SU-DHL-6 (cell line): ENCODE measurements at regions not wholly inside any gene's neighbourhood (a gene's known extent, or its start where the extent isn't known, plus 50 kb on each side); places are given as distances from the start of the nearest gene placed in this dataset.

Experiments
- H2AFZ ChIP-seq: fragments of 200-600 bp; sonication (generic); 2 replicates; pipeline ENCODE4 v1.6.1; 2014; ENCODE audit warnings: low read depth, mild to moderate bottlenecking, moderate library complexity, mixed read lengths, antibody characterized with exemption, low read length; ENCODE audit not compliant: severe bottlenecking
- H3F3A ChIP-seq: fragments of 200-600 bp; shearing (Covaris generic); 2 replicates; pipeline ENCODE4 v1.6.0; 2016; ENCODE audit warnings: antibody characterized with exemption, mild to moderate bottlenecking; ENCODE audit not compliant: insufficient read depth
- H3K27ac ChIP-seq: fragments of 200-600 bp; sonication (generic); 2 replicates; pipeline ENCODE4 v1.5.1; 2016; ENCODE audit warnings: low read depth, mild to moderate bottlenecking, low read length, moderate library complexity, mixed read lengths
- H3K27me3 ChIP-seq: fragments of 200-600 bp; sonication (generic), shearing (Covaris generic); 2 replicates; pipeline ENCODE4 v1.6.0; 2014; ENCODE audit warnings: mild to moderate bottlenecking, low read length
- H3K36me3 ChIP-seq: fragments of 200-600 bp; sonication (generic); 2 replicates; pipeline ENCODE4 v1.6.1; 2014; ENCODE audit warnings: mild to moderate bottlenecking, low read length, mixed read lengths
- H3K4me2 ChIP-seq: fragments of 300-600, 200-600 bp; shearing (Covaris generic), sonication (generic); 2 replicates; pipeline ENCODE4 v1.6.0; 2014; ENCODE audit warnings: low read length, low read depth, mild to moderate bottlenecking; ENCODE audit not compliant: poor library complexity, severe bottlenecking
- H3K4me3 ChIP-seq: fragments of 200-600 bp; sonication (generic); 2 replicates; pipeline ENCODE4 v1.5.1; 2014; ENCODE audit warnings: antibody characterized with exemption, low read length, mild to moderate bottlenecking, mixed read lengths; ENCODE audit not compliant: insufficient read depth, poor library complexity, severe bottlenecking
- H3K79me2 ChIP-seq: fragments of 200-600 bp; sonication (generic); 2 replicates; pipeline ENCODE4 v1.6.1; 2014; ENCODE audit warnings: mild to moderate bottlenecking, low read length, moderate library complexity; ENCODE audit not compliant: insufficient read depth
- H3K9ac ChIP-seq: fragments of 200-600 bp; sonication (generic); 2 replicates; pipeline ENCODE4 v1.7.0; 2014; ENCODE audit warnings: mild to moderate bottlenecking, low read length
- H3K9me2 ChIP-seq: fragments of 200-600 bp; sonication (generic); replicated peaks from 2 replicates; pipeline ENCODE4 v1.6.1; 2014; ENCODE audit warnings: low read length; ENCODE audit not compliant: insufficient read depth
- H3K9me3 ChIP-seq: fragments of 200-600 bp; sonication (generic); 2 replicates; pipeline ENCODE4 v1.6.1; 2014; ENCODE audit warnings: low read length, mixed read lengths; ENCODE audit not compliant: insufficient read depth
- H4K20me1 ChIP-seq: fragments of 200-600 bp; sonication (generic); 2 replicates; pipeline ENCODE4 v1.6.1; 2014; ENCODE audit warnings: low read depth, mild to moderate bottlenecking, antibody characterized with exemption, low read length, moderate library complexity, mixed read lengths
- EZH2phosphoT487 ChIP-seq: fragments of 200-600 bp; sonication (generic), shearing (Covaris generic); conservative IDR thresholded peaks from 2 replicates; pipeline ENCODE4 v1.6.1; 2018; ENCODE audit warnings: mild to moderate bottlenecking, antibody characterized with exemption, low read length, moderate library complexity, mixed read lengths
- TF ChIP-seq, protein P1 (sequence below): fragments of 200-600 bp; sonication (generic); IDR thresholded peaks from one replicate; pipeline ENCODE4 v1.5.1; 2017; ENCODE audit warnings: antibody characterized with exemption, mild to moderate bottlenecking, low read length, moderate library complexity; ENCODE audit not compliant: insufficient read depth, poor library complexity, severe bottlenecking

- H3K27me3 ChIP-seq: no peaks in the 10 kb centered on the region
- no peaks in the 10 kb centered on the region for H4K20me1 ChIP-seq
- no peaks in the 10 kb centered on the region for H3K79me2 ChIP-seq
- H3F3A ChIP-seq: no peaks in the 10 kb centered on the region
- TF ChIP-seq, protein P1, sequence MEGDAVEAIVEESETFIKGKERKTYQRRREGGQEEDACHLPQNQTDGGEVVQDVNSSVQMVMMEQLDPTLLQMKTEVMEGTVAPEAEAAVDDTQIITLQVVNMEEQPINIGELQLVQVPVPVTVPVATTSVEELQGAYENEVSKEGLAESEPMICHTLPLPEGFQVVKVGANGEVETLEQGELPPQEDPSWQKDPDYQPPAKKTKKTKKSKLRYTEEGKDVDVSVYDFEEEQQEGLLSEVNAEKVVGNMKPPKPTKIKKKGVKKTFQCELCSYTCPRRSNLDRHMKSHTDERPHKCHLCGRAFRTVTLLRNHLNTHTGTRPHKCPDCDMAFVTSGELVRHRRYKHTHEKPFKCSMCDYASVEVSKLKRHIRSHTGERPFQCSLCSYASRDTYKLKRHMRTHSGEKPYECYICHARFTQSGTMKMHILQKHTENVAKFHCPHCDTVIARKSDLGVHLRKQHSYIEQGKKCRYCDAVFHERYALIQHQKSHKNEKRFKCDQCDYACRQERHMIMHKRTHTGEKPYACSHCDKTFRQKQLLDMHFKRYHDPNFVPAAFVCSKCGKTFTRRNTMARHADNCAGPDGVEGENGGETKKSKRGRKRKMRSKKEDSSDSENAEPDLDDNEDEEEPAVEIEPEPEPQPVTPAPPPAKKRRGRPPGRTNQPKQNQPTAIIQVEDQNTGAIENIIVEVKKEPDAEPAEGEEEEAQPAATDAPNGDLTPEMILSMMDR: no peak
- no peak for TF ChIP-seq EZH2phosphoT487
- no peak overlapping the region for H3K9ac ChIP-seq
- no peak overlapping the region for H3K4me2 ChIP-seq
- H3K36me3 ChIP-seq: no peaks in the 10 kb centered on the region
- no peak overlapping the region for H2AFZ ChIP-seq
- H3K27ac ChIP-seq: no peak overlapping the region
- no peaks in the 10 kb centered on the region for H3K9me3 ChIP-seq
- H3K9me2 ChIP-seq: no peaks in the 10 kb centered on the region
- no peak overlapping the region for H3K4me3 ChIP-seq
Measured at GRCh38 chr7:22561321-22561811, 61.4 kb upstream of the STEAP1B start.

- Histone ChIP-seq H3K79me2 (no peaks in the 10 kb centered on the region), H3K9me3 (no peaks in the 10 kb centered on the region), H3K27me3 (no peaks in the 10 kb centered on the region), H3K36me3 (no peaks in the 10 kb centered on the region), H2AFZ (peak overlapping the region; percentile 70), H3K27ac (no peak overlapping the region), H4K20me1 (no peaks in the 10 kb centered on the region), H3K9me2 (no peaks in the 10 kb centered on the region), H3K4me3 (no peak overlapping the region), H3K9ac (no peak overlapping the region), H3K4me2 (no peak overlapping the region), H3F3A (no peaks in the 10 kb centered on the region)
- TF ChIP-seq, protein P1: peak; percentile 92
- no peak for TF ChIP-seq EZH2phosphoT487
Measured at GRCh38 chr7:22559829-22560489, 60.0 kb upstream of the STEAP1B start.

- Histone ChIP-seq H3F3A (no peaks in the 10 kb centered on the region), H3K79me2 (no peaks in the 10 kb centered on the region), H3K9me2 (no peaks in the 10 kb centered on the region), H3K9me3 (no peaks in the 10 kb centered on the region), H3K27me3 (no peaks in the 10 kb centered on the region), H3K27ac (no peak overlapping the region), H3K9ac (no peak overlapping the region), H2AFZ (no peak overlapping the region), H4K20me1 (no peaks in the 10 kb centered on the region), H3K4me3 (no peak overlapping the region), H3K4me2 (no peak overlapping the region), H3K36me3 (no peaks in the 10 kb centered on the region)
- no peak for TF ChIP-seq EZH2phosphoT487
- TF ChIP-seq, protein P1: no peak
Measured at GRCh38 chr7:22557167-22557566, 57.2 kb upstream of the STEAP1B start.
